Ascending aorta (tissue), 2 donors: ENCODE measurements at regions not wholly inside any gene's neighbourhood (a gene's known extent, or its start where the extent isn't known, plus 50 kb on each side); places are given as distances from the start of the nearest gene placed in this dataset.

Experiments
- DNase-seq, 2 donors: peaks; one replicate each; pipeline ENCODE4 v3.0.0-alpha.2; 2019; ENCODE audit warnings: low spot score in 2 of 2
- H3K27ac ChIP-seq, 2 donors: fragments of 200-600 bp; sonication (generic); one replicate each; pipeline ENCODE4 v1.5.1; 2016 to 2017; ENCODE audit warnings: mild to moderate bottlenecking in 1 of 2
- H3K27me3 ChIP-seq: fragments of 200-600 bp; sonication (generic); one replicate; pipeline ENCODE4 v1.5.1; 2017
- H3K36me3 ChIP-seq, 2 donors: fragments of 200-600 bp; sonication (generic); one replicate each; pipeline ENCODE4 v1.5.1; 2016
- H3K4me1 ChIP-seq, 2 donors: fragments of 200-600 bp; sonication (generic); one replicate each; pipeline ENCODE4 v1.5.1; 2016 to 2017; ENCODE audit warnings: mild to moderate bottlenecking in 1 of 2
- H3K4me3 ChIP-seq, 2 donors: fragments of 200-600 bp; sonication (generic); one replicate each; pipeline ENCODE4 v1.5.1; 2016 to 2017; ENCODE audit warnings: mild to moderate bottlenecking in 1 of 2
- H3K9me3 ChIP-seq, 2 donors: fragments of 200-600 bp; sonication (generic); one replicate each; pipeline ENCODE4 v1.5.1; 2016
- CTCF ChIP-seq, 3 experiments: fragments of 200-600 bp in 2 of 3; fragments of 450-650 bp in 1 of 3; sonication (generic) in 2 of 3; IDR thresholded peaks; one replicate each; pipeline ENCODE4 v1.5.1; 2016 to 2019; ENCODE audit warnings: antibody characterized with exemption in 3 of 3, mild to moderate bottlenecking in 1 of 3, moderate library complexity in 1 of 3
- intact Hi-C: fragments of 100-400 bp; cut with DNase I; formaldehyde crosslinking; loops from one replicate; pipeline ENCODE4 v1.15.1; 2023

- H3K4me3 ChIP-seq, result peak overlapping the region; percentile 54 to 68
- H3K27ac ChIP-seq, result peak overlapping the region; percentile 80 to 84
- H3K4me1 ChIP-seq, result peaks cover 0 to 12% of the 10 kb centered on the region in 2 donors
- TF ChIP-seq CTCF (IDR thresholded peaks at IDR 0.05), result no peak
- intact Hi-C loops, result loop anchor here (1.0 to 5.0 kb wide), 6 partner anchors 57 to 285 kb away; partner anchors contain the start of gene TNRC6C
- H3K9me3 ChIP-seq, result no peaks in the 10 kb centered on the region
- H3K36me3 ChIP-seq, result no peaks in the 10 kb centered on the region
- peak; percentile 80 to 97 for DNase-seq
- no peaks in the 10 kb centered on the region for H3K27me3 ChIP-seq
These were observed 70.8 kb upstream of the TNRC6C start for GRCh38 chr17:77887464-77888241.

GRCh38 chr17:77888242-77889134, 70.0 kb upstream of the TNRC6C start:
- H3K4me3 ChIP-seq, result peak overlapping the region; percentile 54 to 68
- H3K9me3 ChIP-seq, result no peaks in the 10 kb centered on the region
- no peak for TF ChIP-seq CTCF (IDR thresholded peaks at IDR 0.05)
- no peak for DNase-seq
- H3K36me3 ChIP-seq, result no peaks in the 10 kb centered on the region
- intact Hi-C loops, result loop anchor here (1.0 to 5.0 kb wide), 3 partner anchors 70 to 151 kb away; partner anchors contain the start of gene TNRC6C
- peaks cover 0 to 6% of the 10 kb centered on the region in 2 donors for H3K4me1 ChIP-seq
- peak overlapping the region; percentile 80 to 84 for H3K27ac ChIP-seq
- H3K27me3 ChIP-seq, result no peaks in the 10 kb centered on the region

- Histone ChIP-seq H3K27ac (no peak overlapping the region), H3K4me1 (peaks cover 0 to 6% of the 10 kb centered on the region in 2 donors), H3K36me3 (no peaks in the 10 kb centered on the region), H3K27me3 (no peaks in the 10 kb centered on the region), H3K4me3 (no peak overlapping the region), H3K9me3 (no peaks in the 10 kb centered on the region)
- intact Hi-C loops, result loop anchor here (5.0 kb wide), 2 partner anchors 92 to 152 kb away; no protein-coding TSS in a partner anchor
- TF ChIP-seq CTCF (IDR thresholded peaks at IDR 0.05), result no peak
- no peak for DNase-seq
These were observed 69.4 kb upstream of the TNRC6C start for GRCh38 chr17:77889135-77889505.

GRCh38 chr17:77889866-77890760, 68.4 kb upstream of the TNRC6C start:
- intact Hi-C loops, result loop anchor here (5.0 kb wide), 2 partner anchors 93 to 153 kb away; no protein-coding TSS in a partner anchor
- Histone ChIP-seq H3K27me3 (no peaks in the 10 kb centered on the region), H3K9me3 (no peaks in the 10 kb centered on the region), H3K36me3 (no peaks in the 10 kb centered on the region), H3K27ac (no peak overlapping the region), H3K4me3 (no peak overlapping the region), H3K4me1 (peaks cover 0 to 6% of the 10 kb centered on the region in 2 donors)
- DNase-seq, result no peak
- no peak for TF ChIP-seq CTCF (IDR thresholded peaks at IDR 0.05)

- Histone ChIP-seq H3K27ac (no peak overlapping the region), H3K9me3 (no peaks in the 10 kb centered on the region), H3K4me3 (no peak overlapping the region), H3K36me3 (no peaks in the 10 kb centered on the region), H3K4me1 (peaks cover 0 to 6% of the 10 kb centered on the region in 2 donors), H3K27me3 (no peaks in the 10 kb centered on the region)
- intact Hi-C loops, result no loop called here
- no peak for TF ChIP-seq CTCF (IDR thresholded peaks at IDR 0.05)
- DNase-seq, result no peak
These were observed 67.7 kb upstream of the TNRC6C start for GRCh38 chr17:77890771-77891170.
